Transverse colon (tissue), 4 donors: ENCODE measurements at regions not wholly inside any gene's neighbourhood (a gene's known extent, or its start where the extent isn't known, plus 50 kb on each side); places are given as distances from the start of the nearest gene placed in this dataset.

Experiments
- DNase-seq: peaks from one replicate; pipeline ENCODE4 v3.0.0-alpha.2; 2019
- H3K27ac ChIP-seq, 4 donors: fragments of 200-600 bp; sonication (generic); 2 replicates each; pipeline ENCODE4 v1.5.1; 2016 to 2018; ENCODE audit warnings: inconsistent platforms in 4 of 4
- H3K27me3 ChIP-seq: fragments of 200-600 bp; sonication (generic); 2 replicates; pipeline ENCODE4 v1.5.1; 2017; ENCODE audit warnings: inconsistent platforms
- H3K36me3 ChIP-seq, 4 donors: fragments of 200-600 bp; sonication (generic); 2 replicates each; pipeline ENCODE4 v1.5.1; 2017 to 2019; ENCODE audit warnings: inconsistent platforms in 4 of 4
- H3K4me1 ChIP-seq, 4 donors: fragments of 200-600 bp; sonication (generic); 2 replicates each; pipeline ENCODE4 v1.5.1; 2017 to 2020; ENCODE audit warnings: inconsistent platforms in 4 of 4
- H3K4me3 ChIP-seq, 4 donors: fragments of 200-600 bp; sonication (generic); 1 replicate in 1 of 4; 2 replicates in 3 of 4; pipeline versions ENCODE4 v1.5.1 to v1.6.1; 2017 to 2019; ENCODE audit warnings: inconsistent platforms in 4 of 4
- H3K9me3 ChIP-seq, 2 donors: fragments of 200-600 bp; sonication (generic); 2 replicates each; pipeline ENCODE4 v1.5.1; 2017 to 2019; ENCODE audit warnings: inconsistent platforms in 2 of 2
- CTCF ChIP-seq, 5 experiments: fragments of 200-600 bp in 3 of 5; fragments of 450-650 bp in 2 of 5; sonication (generic) in 3 of 5; IDR thresholded peaks; 1 replicate in 2 of 5; 2 replicates in 3 of 5; pipeline ENCODE4 v1.5.1; 2016 to 2017; ENCODE audit warnings: antibody characterized with exemption in 5 of 5, inconsistent platforms in 3 of 5, mild to moderate bottlenecking in 2 of 5, moderate library complexity in 1 of 5
- EP300 ChIP-seq: sonication (generic); formaldehyde crosslinking; IDR thresholded peaks from one replicate; pipeline ENCODE4 v1.6.1; 2017; ENCODE audit warnings: antibody characterized with exemption, low read depth
- POLR2A ChIP-seq: fragments of 450-650 bp; IDR thresholded peaks from one replicate; pipeline ENCODE4 v1.6.1; 2016; ENCODE audit warnings: antibody characterized with exemption, mild to moderate bottlenecking, moderate library complexity
- POLR2AphosphoS5 ChIP-seq, 3 donors: sonication (generic); formaldehyde crosslinking; IDR thresholded peaks; one replicate each; pipeline ENCODE4 v1.6.1; 2016; ENCODE audit warnings: antibody characterized with exemption in 3 of 3
- WGBS, 2 donors: methylation state at CpG; one replicate each; pipeline ENCODE4 v1.1.5; 2018; ENCODE audit warnings: low coverage in 1 of 2; 5-methylcytosine and 5-hydroxymethylcytosine counted together
- in situ Hi-C, 4 donors: fragments of 200-750 bp; cut with MboI; loops; one replicate each; pipeline versions ENCODE4 v1.15.0 to v1.15.1; 2017; ENCODE audit warnings: low sequenced_read_pairs in 3 of 4, low pct_ligation_motif_present in 1 of 4, low pct_unique_long_range_greater_than_20kb in 1 of 4
- intact Hi-C: fragments of 100-400 bp; cut with DNase I; formaldehyde crosslinking; loops from one replicate; pipeline ENCODE4 v1.15.1; 2023; ENCODE audit warnings: low total_unique reads

GRCh38 chr1:112255080-112255479 lies 140.9 kb upstream of the CTTNBP2NL start:
- Histone ChIP-seq H3K9me3 (no peaks in the 10 kb centered on the region), H3K27ac (peak overlapping the region in 1 of 4 donors; percentile 36), H3K36me3 (no peaks in the 10 kb centered on the region), H3K4me1 (no peaks in the 10 kb centered on the region), H3K27me3 (no peaks in the 10 kb centered on the region), H3K4me3 (no peak overlapping the region)
- no peak for DNase-seq
- 89 to 92% methylated on average over 1 of the region's 1 CpG for WGBS, 2 donors
- TF ChIP-seq POLR2A (no peak), CTCF (IDR thresholded peaks at IDR 0.05) (no peak), EP300 (no peak), POLR2AphosphoS5 (IDR thresholded peaks at IDR 0.05) (no peak)
- in situ Hi-C loops, result no loop called here
- intact Hi-C loops, result no loop called here

GRCh38 chr1:112256411-112256810 lies 139.6 kb upstream of the CTTNBP2NL start:
- Histone ChIP-seq H3K36me3 (no peaks in the 10 kb centered on the region), H3K27ac (peak overlapping the region in 3 of 4 donors; percentile 13 to 30 (median 21)), H3K27me3 (no peaks in the 10 kb centered on the region), H3K4me3 (no peak overlapping the region), H3K9me3 (no peaks in the 10 kb centered on the region), H3K4me1 (no peaks in the 10 kb centered on the region)
- DNase-seq, result no peak
- in situ Hi-C loops (no loop called here), intact Hi-C loops (no loop called here)
- 50 to 63% methylated on average over 1 of the region's 1 CpG for WGBS, 2 donors
- no peak for TF ChIP-seq POLR2A
- TF ChIP-seq EP300, result no peak
- TF ChIP-seq POLR2AphosphoS5 (IDR thresholded peaks at IDR 0.05), result peak in 1 of 3 donors; percentile 24
- no peak for TF ChIP-seq CTCF (IDR thresholded peaks at IDR 0.05)

GRCh38 chr1:112257043-112257835 lies 138.8 kb upstream of the CTTNBP2NL start:
- Histone ChIP-seq H3K27me3 (no peaks in the 10 kb centered on the region), H3K4me1 (no peaks in the 10 kb centered on the region), H3K36me3 (no peaks in the 10 kb centered on the region), H3K9me3 (no peaks in the 10 kb centered on the region), H3K27ac (peak overlapping the region in 1 of 4 donors; percentile 30), H3K4me3 (no peak overlapping the region)
- TF ChIP-seq POLR2A (no peak), POLR2AphosphoS5 (IDR thresholded peaks at IDR 0.05) (no peak), CTCF (IDR thresholded peaks at IDR 0.05) (no peak), EP300 (no peak)
- in situ Hi-C loops (no loop called here), intact Hi-C loops (no loop called here)
- DNase-seq, result no peak
- WGBS, 2 donors, result 67 to 75% methylated on average over 2 to 7 of the region's 7 CpGs

DNA sequence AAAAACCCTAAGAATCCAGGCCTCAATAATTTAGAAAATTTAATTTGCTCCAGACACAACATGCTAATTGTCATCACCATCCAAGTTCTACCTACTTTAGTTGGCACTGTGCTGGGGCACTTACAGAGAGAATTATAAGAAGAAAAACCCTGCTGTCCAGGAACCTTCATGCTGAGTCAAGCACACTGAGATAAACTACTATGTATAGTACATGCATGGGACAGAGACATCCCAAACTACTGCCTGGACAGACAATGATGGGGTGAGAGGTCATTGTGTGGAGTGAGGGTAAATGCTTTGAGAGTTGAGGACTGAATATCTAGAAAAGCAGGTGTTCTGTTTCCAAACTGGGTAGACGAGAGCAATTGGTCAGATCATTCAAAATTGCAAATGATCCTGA lies 135.3 kb upstream of the CTTNBP2NL start:
- H3K4me3 ChIP-seq, result no peak overlapping the region
- no peaks in the 10 kb centered on the region for H3K36me3 ChIP-seq
- H3K27me3 ChIP-seq, result no peaks in the 10 kb centered on the region
- in situ Hi-C loops, result no loop called here
- no peaks in the 10 kb centered on the region for H3K9me3 ChIP-seq
- intact Hi-C loops, result no loop called here
- TF ChIP-seq EP300 (no peak), POLR2AphosphoS5 (IDR thresholded peaks at IDR 0.05) (no peak), POLR2A (no peak), CTCF (IDR thresholded peaks at IDR 0.05) (no peak)
- no peak for DNase-seq
- no peak overlapping the region for H3K27ac ChIP-seq
- WGBS, 2 donors, result 81% methylated on average over 1 of the region's 1 CpG; no CpG with 5 or more reads in 1 of the 2 donors
- H3K4me1 ChIP-seq, result peaks cover 0 to 6% (median 2%) of the 10 kb centered on the region in 4 donors
